ENCODE measurements at regions not wholly inside any gene's neighbourhood (a gene's known extent, or its start where the extent isn't known, plus 50 kb on each side); places are given as distances from the start of the nearest gene placed in this dataset.

GRCh38 chr7:22945584-22945983, 68.3 kb downstream of the HYCC1 start:
- no peaks in the 10 kb centered on the region for H3K27me3 Mint-ChIP-seq
- Histone ChIP-seq H3K36me3 (ENCODE audit: control insufficient read depth in 2 of 3, insufficient read depth in 3 of 3, low read length in 3 of 3) (no peaks in the 10 kb centered on the region), H3K9me3 (ENCODE audit: control insufficient read depth in 2 of 3, low read length in 3 of 3) (no peaks in the 10 kb centered on the region), H3K27ac (ENCODE audit: low read depth, low read length) (no peak overlapping the region), H3K27me3 (ENCODE audit: control insufficient read depth in 2 of 2, insufficient read depth in 2 of 2, low read length in 2 of 2) (no peaks in the 10 kb centered on the region), H3K4me3 (ENCODE audit: low read length) (no peak overlapping the region), H3K4me1 (ENCODE audit: control insufficient read depth in 2 of 2, insufficient read depth in 2 of 2, low read length in 2 of 2) (no peaks in the 10 kb centered on the region)
- peaks cover 0 to 1% (median 0%) of the 10 kb centered on the region in 11 donors for H3K9me3 Mint-ChIP-seq
- H3K36me3 Mint-ChIP-seq: peaks cover 0 to 34% (median 10%) of the 10 kb centered on the region in 5 donors
- H3K4me1 Mint-ChIP-seq: no peaks in the 10 kb centered on the region
- intact Hi-C loops (cut with micrococcal nuclease): no loop called here
- CTCF ChIA-PET: no interaction called here
- POLR2A ChIA-PET: no interaction called here
- H3K27ac Mint-ChIP-seq: no peak overlapping the region
- H3K4me3 Mint-ChIP-seq: no peak overlapping the region
- ATAC-seq (no peak), DNase-seq (no peak)

DNA sequence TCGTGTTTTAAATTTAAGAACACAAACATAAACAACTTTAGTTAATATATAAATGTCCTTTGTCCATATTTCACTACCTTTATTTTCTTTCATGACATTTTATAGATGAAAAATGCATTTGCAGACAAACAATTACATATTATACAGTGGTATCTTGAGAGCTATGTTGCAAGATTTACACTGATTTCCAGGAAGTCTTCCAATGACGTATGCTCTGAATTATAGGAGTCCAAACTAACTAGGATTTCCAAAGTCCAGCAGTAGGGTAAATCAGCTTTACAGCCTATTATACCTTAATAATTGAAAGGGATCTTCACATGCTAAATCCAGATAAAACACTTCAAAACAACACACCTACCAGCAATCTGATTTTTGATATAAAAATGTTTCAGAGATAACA, 69.4 kb downstream of the HYCC1 start:
- Mint-ChIP-seq H3K9me3 (peaks cover 0 to 1% (median 0%) of the 10 kb centered on the region in 11 donors), H3K36me3 (peaks cover 0 to 37% (median 13%) of the 10 kb centered on the region in 5 donors), H3K27ac (no peak overlapping the region), H3K4me1 (no peaks in the 10 kb centered on the region), H3K4me3 (no peak overlapping the region), H3K27me3 (no peaks in the 10 kb centered on the region)
- Histone ChIP-seq H3K27ac (ENCODE audit: low read depth, low read length) (no peak overlapping the region), H3K4me1 (ENCODE audit: control insufficient read depth in 2 of 2, insufficient read depth in 2 of 2, low read length in 2 of 2) (no peaks in the 10 kb centered on the region), H3K4me3 (ENCODE audit: low read length) (no peak overlapping the region), H3K36me3 (ENCODE audit: control insufficient read depth in 2 of 3, insufficient read depth in 3 of 3, low read length in 3 of 3) (no peaks in the 10 kb centered on the region), H3K27me3 (ENCODE audit: control insufficient read depth in 2 of 2, insufficient read depth in 2 of 2, low read length in 2 of 2) (no peaks in the 10 kb centered on the region), H3K9me3 (ENCODE audit: control insufficient read depth in 2 of 3, low read length in 3 of 3) (no peaks in the 10 kb centered on the region)
- ChIA-PET POLR2A (no interaction called here), CTCF (no interaction called here)
- ATAC-seq (no peak), DNase-seq (no peak)
- intact Hi-C loops (cut with micrococcal nuclease): loop anchor here in 1 of 2 donors (5.0 kb wide), 1 partner anchor 57 kb away; no protein-coding TSS in a partner anchor

- H3K27me3 ChIP-seq (ENCODE audit: control insufficient read depth in 2 of 2, insufficient read depth in 2 of 2, low read length in 2 of 2): no peaks in the 10 kb centered on the region
- Mint-ChIP-seq H3K4me1 (no peaks in the 10 kb centered on the region), H3K27ac (no peak overlapping the region), H3K9me3 (peaks cover 0 to 1% (median 0%) of the 10 kb centered on the region in 11 donors), H3K4me3 (no peak overlapping the region), H3K27me3 (no peaks in the 10 kb centered on the region), H3K36me3 (peaks cover 0 to 37% (median 13%) of the 10 kb centered on the region in 5 donors)
- H3K4me1 ChIP-seq (ENCODE audit: control insufficient read depth in 2 of 2, insufficient read depth in 2 of 2, low read length in 2 of 2): no peaks in the 10 kb centered on the region
- ATAC-seq (no peak), DNase-seq (no peak)
- H3K36me3 ChIP-seq (ENCODE audit: control insufficient read depth in 2 of 3, insufficient read depth in 3 of 3, low read length in 3 of 3): no peaks in the 10 kb centered on the region
- POLR2A ChIA-PET: no interaction called here
- no peaks in the 10 kb centered on the region for H3K9me3 ChIP-seq (ENCODE audit: control insufficient read depth in 2 of 3, low read length in 3 of 3)
- no peak overlapping the region for H3K27ac ChIP-seq (ENCODE audit: low read depth, low read length)
- intact Hi-C loops (cut with micrococcal nuclease): loop anchor here in 1 of 2 donors (5.0 kb wide), 1 partner anchor 57 kb away; no protein-coding TSS in a partner anchor
- CTCF ChIA-PET: no interaction called here
- H3K4me3 ChIP-seq (ENCODE audit: low read length): no peak overlapping the region
These were observed 69.9 kb downstream of the HYCC1 start for GRCh38 chr7:22944022-22944421.

- H3K4me1 Mint-ChIP-seq: no peaks in the 10 kb centered on the region
- H3K4me3 Mint-ChIP-seq: no peak overlapping the region
- peaks cover 0 to 33% (median 14%) of the 10 kb centered on the region in 5 donors for H3K36me3 Mint-ChIP-seq
- Histone ChIP-seq H3K27me3 (ENCODE audit: control insufficient read depth in 2 of 2, insufficient read depth in 2 of 2, low read length in 2 of 2) (no peaks in the 10 kb centered on the region), H3K27ac (ENCODE audit: low read depth, low read length) (no peak overlapping the region), H3K36me3 (ENCODE audit: control insufficient read depth in 2 of 3, insufficient read depth in 3 of 3, low read length in 3 of 3) (no peaks in the 10 kb centered on the region), H3K4me3 (ENCODE audit: low read length) (no peak overlapping the region), H3K4me1 (ENCODE audit: control insufficient read depth in 2 of 2, insufficient read depth in 2 of 2, low read length in 2 of 2) (no peaks in the 10 kb centered on the region), H3K9me3 (ENCODE audit: control insufficient read depth in 2 of 3, low read length in 3 of 3) (no peaks in the 10 kb centered on the region)
- ATAC-seq (no peak), DNase-seq (no peak)
- H3K27ac Mint-ChIP-seq: no peak overlapping the region
- no peaks in the 10 kb centered on the region for H3K9me3 Mint-ChIP-seq
- intact Hi-C loops (cut with micrococcal nuclease): loop anchor here in 1 of 2 donors (5.0 kb wide), 1 partner anchor 55 kb away; no protein-coding TSS in a partner anchor
- ChIA-PET CTCF (no interaction called here), POLR2A (no interaction called here)
- H3K27me3 Mint-ChIP-seq: no peaks in the 10 kb centered on the region
These were observed 71.7 kb downstream of the HYCC1 start for GRCh38 chr7:22942191-22942590.

- Mint-ChIP-seq H3K27me3 (no peaks in the 10 kb centered on the region), H3K36me3 (peaks cover 0 to 22% (median 7%) of the 10 kb centered on the region in 5 donors), H3K4me3 (no peak overlapping the region), H3K9me3 (no peaks in the 10 kb centered on the region), H3K4me1 (no peaks in the 10 kb centered on the region), H3K27ac (no peak overlapping the region)
- ChIA-PET POLR2A (no interaction called here), CTCF (no interaction called here)
- Histone ChIP-seq H3K4me1 (ENCODE audit: control insufficient read depth in 2 of 2, insufficient read depth in 2 of 2, low read length in 2 of 2) (no peaks in the 10 kb centered on the region), H3K27me3 (ENCODE audit: control insufficient read depth in 2 of 2, insufficient read depth in 2 of 2, low read length in 2 of 2) (no peaks in the 10 kb centered on the region), H3K27ac (ENCODE audit: low read depth, low read length) (no peak overlapping the region), H3K36me3 (ENCODE audit: control insufficient read depth in 2 of 3, insufficient read depth in 3 of 3, low read length in 3 of 3) (no peaks in the 10 kb centered on the region), H3K4me3 (ENCODE audit: low read length) (no peak overlapping the region), H3K9me3 (ENCODE audit: control insufficient read depth in 2 of 3, low read length in 3 of 3) (no peaks in the 10 kb centered on the region)
- DNase-seq (no peak), ATAC-seq (no peak)
- intact Hi-C loops (cut with micrococcal nuclease): loop anchor here in 1 of 2 donors (5.0 to 10.0 kb wide), 2 partner anchors 53 to 115 kb away; no protein-coding TSS in a partner anchor
These were observed 74.1 kb downstream of the HYCC1 start for GRCh38 chr7:22939842-22940241.

GRCh38 chr7:22937946-22938345, 76.0 kb downstream of the HYCC1 start:
- Mint-ChIP-seq H3K36me3 (peaks cover 0 to 15% (median 7%) of the 10 kb centered on the region in 5 donors), H3K27ac (no peak overlapping the region), H3K4me3 (no peak overlapping the region), H3K27me3 (peaks cover 0 to 5% (median 0%) of the 10 kb centered on the region in 5 donors), H3K9me3 (no peaks in the 10 kb centered on the region), H3K4me1 (no peaks in the 10 kb centered on the region)
- no peaks in the 10 kb centered on the region for H3K27me3 ChIP-seq (ENCODE audit: control insufficient read depth in 2 of 2, insufficient read depth in 2 of 2, low read length in 2 of 2)
- no peaks in the 10 kb centered on the region for H3K36me3 ChIP-seq (ENCODE audit: control insufficient read depth in 2 of 3, insufficient read depth in 3 of 3, low read length in 3 of 3)
- H3K27ac ChIP-seq (ENCODE audit: low read depth, low read length): no peak overlapping the region
- ATAC-seq (no peak), DNase-seq (no peak)
- no peaks in the 10 kb centered on the region for H3K4me1 ChIP-seq (ENCODE audit: control insufficient read depth in 2 of 2, insufficient read depth in 2 of 2, low read length in 2 of 2)
- POLR2A ChIA-PET: no interaction called here
- no peaks in the 10 kb centered on the region for H3K9me3 ChIP-seq (ENCODE audit: control insufficient read depth in 2 of 3, low read length in 3 of 3)
- CTCF ChIA-PET: interaction anchor here (0.6 kb wide), 1 partner anchor 243 kb away, joined by 3 read pairs; no protein-coding TSS in a partner anchor
- intact Hi-C loops (cut with micrococcal nuclease): loop anchor here in 1 of 2 donors (10.0 kb wide), 1 partner anchor 117 kb away; no protein-coding TSS in a partner anchor
- H3K4me3 ChIP-seq (ENCODE audit: low read length): no peak overlapping the region

DNA sequence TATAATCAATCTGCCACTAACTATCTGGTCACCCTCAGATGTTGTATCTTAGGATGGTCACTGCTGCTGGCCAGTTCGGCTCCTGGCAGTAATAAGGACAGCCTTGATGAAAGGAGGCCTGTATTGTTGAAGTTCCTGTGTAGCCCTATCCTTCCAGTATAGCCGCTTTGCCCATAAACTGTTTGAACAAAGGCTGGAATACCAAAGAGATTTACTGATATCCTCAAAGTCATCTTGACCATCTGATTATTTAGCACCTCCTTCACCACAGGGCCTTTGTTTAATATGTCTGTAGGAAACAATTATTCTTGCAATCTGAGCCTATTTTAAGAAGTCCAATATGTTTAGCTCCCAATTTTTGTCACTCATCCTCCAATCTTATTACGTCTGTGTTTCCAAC, 77.7 kb downstream of the HYCC1 start:
- ChIA-PET POLR2A (no interaction called here), CTCF (no interaction called here)
- Mint-ChIP-seq H3K27ac (no peak overlapping the region), H3K27me3 (peaks cover 0 to 12% (median 5%) of the 10 kb centered on the region in 5 donors), H3K4me1 (no peaks in the 10 kb centered on the region), H3K36me3 (peaks cover 0 to 13% (median 5%) of the 10 kb centered on the region in 5 donors), H3K4me3 (no peak overlapping the region), H3K9me3 (no peaks in the 10 kb centered on the region)
- Histone ChIP-seq H3K36me3 (ENCODE audit: control insufficient read depth in 2 of 3, insufficient read depth in 3 of 3, low read length in 3 of 3) (no peaks in the 10 kb centered on the region), H3K27ac (ENCODE audit: low read depth, low read length) (no peak overlapping the region), H3K9me3 (ENCODE audit: control insufficient read depth in 2 of 3, low read length in 3 of 3) (no peaks in the 10 kb centered on the region), H3K4me1 (ENCODE audit: control insufficient read depth in 2 of 2, insufficient read depth in 2 of 2, low read length in 2 of 2) (no peaks in the 10 kb centered on the region), H3K27me3 (ENCODE audit: control insufficient read depth in 2 of 2, insufficient read depth in 2 of 2, low read length in 2 of 2) (no peaks in the 10 kb centered on the region), H3K4me3 (ENCODE audit: low read length) (no peak overlapping the region)
- DNase-seq: no peak
- no peak for ATAC-seq
- intact Hi-C loops (cut with micrococcal nuclease): loop anchor here in 1 of 2 donors (10.0 kb wide), 1 partner anchor 119 kb away; no protein-coding TSS in a partner anchor
